Hepatocyte (in vitro differentiated cells): ENCODE measurements at regions not wholly inside any gene's neighbourhood (a gene's known extent, or its start where the extent isn't known, plus 50 kb on each side); places are given as distances from the start of the nearest gene placed in this dataset.

Source experiments
- DNase-seq: peaks from one replicate; pipeline ENCODE4 v3.0.0-alpha.2; 2016; ENCODE audit warnings: low spot score
- H2AFZ ChIP-seq: fragments of 200-600 bp; sonication (generic); 2 replicates; pipeline ENCODE4 v1.6.0; 2016; ENCODE audit warnings: antibody characterized with exemption, mild to moderate bottlenecking
- H3K27ac ChIP-seq: fragments of 200-600 bp; sonication (generic); 2 replicates; pipeline ENCODE4 v1.5.1; 2016; ENCODE audit warnings: mild to moderate bottlenecking
- H3K27me3 ChIP-seq: fragments of 200-600 bp; sonication (generic); 2 replicates; pipeline ENCODE4 v1.6.1; 2016
- H3K36me3 ChIP-seq: fragments of 200-600 bp; sonication (generic); replicated peaks from 2 replicates; pipeline ENCODE4 v1.5.1; 2016; ENCODE audit warnings: low read depth; ENCODE audit not compliant: insufficient read depth
- H3K4me1 ChIP-seq: fragments of 200-600 bp; sonication (generic); 2 replicates; pipeline ENCODE4 v1.5.1; 2016; ENCODE audit warnings: mild to moderate bottlenecking, moderate library complexity; ENCODE audit not compliant: insufficient read depth
- H3K4me2 ChIP-seq: fragments of 200-600 bp; sonication (generic); 2 replicates; pipeline ENCODE4 v1.6.0; 2016
- H3K4me3 ChIP-seq: fragments of 200-600 bp; sonication (generic); 2 replicates; pipeline ENCODE4 v1.5.1; 2016; ENCODE audit warnings: mild to moderate bottlenecking
- H3K79me2 ChIP-seq: fragments of 200-600 bp; sonication (generic); 2 replicates; pipeline ENCODE4 v1.6.0; 2017; ENCODE audit warnings: mild to moderate bottlenecking
- H3K9me2 ChIP-seq: fragments of 200-600 bp; sonication (generic); replicated peaks from 2 replicates; pipeline ENCODE4 v1.6.0; 2017; ENCODE audit warnings: mild to moderate bottlenecking; ENCODE audit not compliant: insufficient read depth
- H3K9me3 ChIP-seq: fragments of 200-600 bp; sonication (generic); 2 replicates; pipeline ENCODE4 v1.5.1; 2016; ENCODE audit warnings: low read depth, mild to moderate bottlenecking
- H4K20me1 ChIP-seq: fragments of 200-600 bp; sonication (generic); 2 replicates; pipeline ENCODE4 v1.6.0; 2016; ENCODE audit warnings: mild to moderate bottlenecking; ENCODE audit not compliant: insufficient read depth, poor library complexity, severe bottlenecking
- CTCF ChIP-seq: fragments of 200-600 bp; sonication (generic); IDR thresholded peaks from 2 replicates; pipeline ENCODE4 v1.5.1; 2016; ENCODE audit warnings: antibody characterized with exemption, mild to moderate bottlenecking; ENCODE audit not compliant: poor library complexity
- EZH2 ChIP-seq: fragments of 200-600 bp; sonication (generic); IDR thresholded peaks from 2 replicates; pipeline ENCODE4 v1.6.1; 2016; ENCODE audit warnings: antibody characterized with exemption, mild to moderate bottlenecking, borderline replicate concordance
- EZH2phosphoT487 ChIP-seq: fragments of 200-600 bp; sonication (generic); IDR thresholded peaks from one replicate; pipeline ENCODE4 v1.6.1; 2018; ENCODE audit warnings: antibody characterized with exemption, mild to moderate bottlenecking, low read depth, moderate library complexity; ENCODE audit not compliant: unreplicated experiment, severe bottlenecking
- WGBS: methylation state at CpG from one replicate; pipeline ENCODE4 v1.1.6; 2016; ENCODE audit warnings: low lambda C conversion rate; ENCODE audit errors: missing lambda C conversion rate; 5-methylcytosine and 5-hydroxymethylcytosine counted together

DNA sequence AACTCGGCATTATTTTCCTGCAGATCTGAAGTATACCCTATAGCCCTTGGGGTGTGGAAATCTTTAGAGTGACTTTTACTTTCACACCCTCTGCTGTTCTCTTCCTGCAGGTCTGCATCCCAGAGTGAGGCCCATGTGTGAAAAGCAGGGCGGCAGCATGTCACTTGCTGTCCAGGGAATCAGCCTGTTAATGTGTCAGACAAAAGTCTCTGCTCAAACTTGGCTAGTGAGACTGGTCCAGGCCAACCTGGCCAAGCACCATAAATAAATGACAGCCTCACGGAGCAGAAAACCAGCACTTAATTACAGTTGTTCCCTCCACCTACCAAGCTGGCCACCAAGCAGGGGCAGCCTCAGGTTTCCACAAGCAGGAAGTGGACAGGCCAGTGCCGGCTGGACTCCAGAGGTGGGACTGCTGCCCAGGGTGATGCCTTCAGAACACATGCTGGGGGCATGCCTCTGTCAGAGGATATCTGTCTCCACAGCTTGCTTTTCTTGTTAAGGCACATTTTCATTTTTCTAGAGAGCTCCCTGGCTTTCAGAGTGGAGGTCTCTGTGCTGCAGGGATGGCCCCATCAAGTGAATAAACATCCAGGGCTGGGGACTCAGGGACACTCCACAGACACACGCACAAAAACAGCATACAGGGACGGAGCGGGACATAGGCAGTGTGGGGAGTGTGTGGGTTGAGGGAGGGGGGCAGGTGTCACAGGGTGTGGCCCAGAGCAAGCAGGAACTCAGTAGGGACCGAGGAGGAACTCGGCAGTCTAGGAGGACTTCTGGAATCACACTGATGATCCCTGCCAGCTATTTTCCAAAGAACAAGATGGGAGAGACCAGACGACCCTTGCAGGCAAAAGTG lies 243.8 kb upstream of the IRX1 start:
- no peak overlapping the region for H3K4me3 ChIP-seq
- H3K9me2 ChIP-seq, result no peaks in the 10 kb centered on the region
- no peak overlapping the region for H3K27ac ChIP-seq
- no peaks in the 10 kb centered on the region for H3K36me3 ChIP-seq
- no peaks in the 10 kb centered on the region for H3K27me3 ChIP-seq
- H3K4me2 ChIP-seq, result no peak overlapping the region
- H4K20me1 ChIP-seq, result no peaks in the 10 kb centered on the region
- no peak overlapping the region for H2AFZ ChIP-seq
- no peaks in the 10 kb centered on the region for H3K79me2 ChIP-seq
- DNase-seq, result no peak
- TF ChIP-seq EZH2phosphoT487 (no peak), EZH2 (no peak), CTCF (no peak)
- no peaks in the 10 kb centered on the region for H3K4me1 ChIP-seq
- no peaks in the 10 kb centered on the region for H3K9me3 ChIP-seq
- 76% methylated on average over 10 of the region's 10 CpGs for WGBS

GRCh38 chr5:3350781-3351180 lies 244.9 kb upstream of the IRX1 start:
- no peak overlapping the region for H3K4me3 ChIP-seq
- H3K79me2 ChIP-seq, result no peaks in the 10 kb centered on the region
- no peaks in the 10 kb centered on the region for H3K4me1 ChIP-seq
- 82% methylated on average over 5 of the region's 5 CpGs for WGBS
- H3K4me2 ChIP-seq, result no peak overlapping the region
- no peaks in the 10 kb centered on the region for H3K9me2 ChIP-seq
- TF ChIP-seq CTCF (no peak), EZH2phosphoT487 (no peak)
- H3K9me3 ChIP-seq, result no peaks in the 10 kb centered on the region
- no peaks in the 10 kb centered on the region for H3K36me3 ChIP-seq
- no peak overlapping the region for H3K27ac ChIP-seq
- DNase-seq, result no peak
- H4K20me1 ChIP-seq, result no peaks in the 10 kb centered on the region
- no peaks in the 10 kb centered on the region for H3K27me3 ChIP-seq
- no peak overlapping the region for H2AFZ ChIP-seq

DNA sequence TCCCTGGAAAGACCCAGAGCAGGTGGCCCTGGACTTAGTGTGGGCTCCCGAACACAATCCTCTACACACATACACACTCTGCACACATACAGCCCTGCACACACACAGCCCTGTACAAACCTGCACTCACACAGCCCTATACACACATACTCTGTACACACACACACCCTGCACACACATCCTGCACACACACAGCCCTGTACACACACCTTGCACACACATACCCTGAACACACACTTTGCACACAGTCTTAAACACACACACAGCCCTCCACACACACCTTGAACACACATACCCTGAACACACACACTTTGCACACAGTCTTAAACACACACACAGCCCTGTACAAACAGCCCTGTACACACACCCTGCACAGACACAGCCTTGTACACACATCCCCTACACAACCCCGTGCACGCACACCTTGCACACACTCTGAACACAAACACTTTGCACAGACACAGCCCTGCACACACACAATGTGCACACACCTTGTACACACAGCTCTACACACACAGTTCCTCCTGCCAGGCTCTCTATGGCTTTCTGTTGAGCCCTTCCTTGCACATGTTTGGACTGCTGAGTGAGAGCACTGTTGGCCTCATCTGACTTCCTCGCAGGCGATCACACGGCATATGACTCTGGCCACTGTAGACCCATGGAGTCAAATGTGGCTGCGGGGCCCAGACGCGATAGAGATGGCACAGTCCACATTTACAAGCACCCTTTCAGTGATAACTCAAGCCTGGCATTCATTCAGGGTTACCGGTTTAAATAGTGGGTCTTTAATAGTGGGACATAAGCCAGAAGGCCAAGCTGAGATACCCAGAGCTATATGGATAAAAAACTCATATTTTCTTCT lies 245.7 kb upstream of the IRX1 start:
- DNase-seq, result no peak
- H3K27ac ChIP-seq, result no peak overlapping the region
- TF ChIP-seq EZH2phosphoT487, result no peak
- no peak overlapping the region for H2AFZ ChIP-seq
- no peaks in the 10 kb centered on the region for H3K4me1 ChIP-seq
- no peaks in the 10 kb centered on the region for H4K20me1 ChIP-seq
- H3K4me2 ChIP-seq, result no peak overlapping the region
- WGBS, result 93% methylated on average over 10 of the region's 10 CpGs
- no peak overlapping the region for H3K4me3 ChIP-seq
- no peaks in the 10 kb centered on the region for H3K36me3 ChIP-seq
- H3K9me2 ChIP-seq, result no peaks in the 10 kb centered on the region
- no peaks in the 10 kb centered on the region for H3K27me3 ChIP-seq
- H3K9me3 ChIP-seq, result no peaks in the 10 kb centered on the region
- no peaks in the 10 kb centered on the region for H3K79me2 ChIP-seq
